NB4 (cell line): ENCODE measurements at regions not wholly inside any gene's neighbourhood (a gene's known extent, or its start where the extent isn't known, plus 50 kb on each side); places are given as distances from the start of the nearest gene placed in this dataset.

Experiments
- CTCF ChIP-seq: IDR thresholded peaks from one replicate; pipeline ENCODE4 v1.5.1; 2012; ENCODE audit warnings: low read depth, low read length
- POLR2A ChIP-seq: IDR thresholded peaks from 2 replicates; pipeline ENCODE4 v1.6.1; 2011; ENCODE audit warnings: mild to moderate bottlenecking; ENCODE audit not compliant: insufficient read length; ENCODE audit errors: extremely low read depth

- TF ChIP-seq POLR2A (no peak), CTCF (no peak)
Observed at GRCh38 chr20:40781327-40782042, 92.4 kb upstream of the MAFB start.
